H1 (cell line): ENCODE measurements at regions not wholly inside any gene's neighbourhood (a gene's known extent, or its start where the extent isn't known, plus 50 kb on each side); places are given as distances from the start of the nearest gene placed in this dataset.

ENCODE experiments used
- CHD7 ChIP-seq: fragments of 300-600 bp; sonication (generic); IDR thresholded peaks from 2 replicates; pipeline ENCODE4 v1.7.1; 2012; ENCODE audit warnings: low read length, moderate library complexity, mild to moderate bottlenecking, inconsistent platforms; ENCODE audit not compliant: insufficient replicate concordance
- CTCF ChIP-seq, 3 experiments: IDR thresholded peaks; 1 replicate in 2 of 3; 2 replicates in 1 of 3; pipeline versions ENCODE4 v1.5.1 to v1.6.1; 2011; ENCODE audit warnings: low read length in 3 of 3, mild to moderate bottlenecking in 3 of 3, inconsistent platforms in 2 of 3, low read depth in 1 of 3, moderate library complexity in 1 of 3; ENCODE audit not compliant: insufficient read depth in 1 of 3; ENCODE audit errors: control extremely low read depth in 1 of 3
- JUN ChIP-seq: IDR thresholded peaks from 2 replicates; pipeline ENCODE4 v1.6.1; 2011; ENCODE audit warnings: low read depth, mild to moderate bottlenecking, improper control_type of control experiment, low read length
- MAFK ChIP-seq: IDR thresholded peaks from 2 replicates; pipeline ENCODE4 v1.6.1; 2012; ENCODE audit warnings: low read depth, mild to moderate bottlenecking, improper control_type of control experiment, low read length
- NANOG ChIP-seq: IDR thresholded peaks from 2 replicates; pipeline ENCODE4 v1.6.1; 2011; ENCODE audit warnings: low read length, low read depth, mild to moderate bottlenecking, inconsistent platforms; ENCODE audit not compliant: insufficient read depth, poor library complexity, severe bottlenecking
- POLR2A ChIP-seq, 2 experiments: IDR thresholded peaks; 1 replicate in 1 of 2; 2 replicates in 1 of 2; pipeline ENCODE4 v1.6.1; 2011; ENCODE audit warnings: low read depth in 2 of 2, low read length in 2 of 2, mild to moderate bottlenecking in 2 of 2; ENCODE audit errors: control extremely low read depth in 1 of 2
- POLR2AphosphoS5 ChIP-seq: IDR thresholded peaks from 2 replicates; pipeline ENCODE4 v1.6.1; 2011; ENCODE audit warnings: low read depth, low read length
- RBBP5 ChIP-seq: IDR thresholded peaks from 2 replicates; pipeline ENCODE4 v1.7.1; 2012; ENCODE audit warnings: low read depth, mild to moderate bottlenecking, inconsistent platforms, low read length, moderate library complexity, borderline replicate concordance
- RNF2 ChIP-seq: fragments of 200-900, 300-1000 bp; sonication (generic); IDR thresholded peaks from 2 replicates; pipeline ENCODE4 v1.7.1; 2016; ENCODE audit warnings: borderline replicate concordance, low read depth, mild to moderate bottlenecking, antibody characterized with exemption, low read length; ENCODE audit not compliant: poor library complexity, severe bottlenecking; ENCODE audit errors: missing control alignments
- SRF ChIP-seq: IDR thresholded peaks from 2 replicates; pipeline ENCODE4 v1.6.1; 2011; ENCODE audit warnings: mild to moderate bottlenecking, low read depth, low read length, moderate library complexity
- YY1 ChIP-seq: IDR thresholded peaks from 2 replicates; pipeline ENCODE4 v1.6.1; 2011; ENCODE audit warnings: low read depth, mild to moderate bottlenecking, low read length
- TF ChIP-seq, protein P1 (sequence below): IDR thresholded peaks from 2 replicates; pipeline ENCODE4 v1.6.1; 2011; ENCODE audit warnings: low read depth, mild to moderate bottlenecking, low read length; ENCODE audit not compliant: insufficient read depth

DNA sequence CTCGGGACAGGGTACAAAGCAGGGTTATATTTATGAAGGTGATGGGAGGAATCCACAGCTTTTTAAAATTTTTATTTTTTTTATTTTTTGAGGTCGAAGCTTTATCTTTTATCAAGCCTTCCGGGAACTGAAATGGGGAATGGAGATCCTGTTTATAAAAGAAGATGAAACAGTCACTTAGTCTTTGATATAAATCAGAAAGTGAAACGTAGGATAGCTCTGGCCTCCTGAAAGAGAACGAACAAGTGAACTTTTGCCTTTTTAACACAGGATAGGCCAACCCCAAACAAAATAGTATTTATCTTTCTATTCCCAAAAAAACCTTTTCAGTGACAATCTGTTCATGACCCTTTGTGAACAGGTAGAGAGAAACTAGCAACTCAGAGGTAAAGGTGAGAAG lies 634.0 kb upstream of the LMCD1 start:
- TF ChIP-seq POLR2AphosphoS5: no peak
- TF ChIP-seq CTCF (IDR thresholded peaks at IDR 0.05; ENCODE audit: control extremely low read depth in 1 of 3, insufficient read depth in 1 of 3, low read depth in 1 of 3, low read length in 3 of 3): no peak
- no peak for TF ChIP-seq POLR2A (IDR thresholded peaks at IDR 0.05; ENCODE audit: control extremely low read depth in 1 of 2, low read depth in 2 of 2, low read length in 2 of 2)
- no peak for TF ChIP-seq JUN
- TF ChIP-seq RNF2: no peak
- TF ChIP-seq YY1: no peak
- TF ChIP-seq, protein P1, sequence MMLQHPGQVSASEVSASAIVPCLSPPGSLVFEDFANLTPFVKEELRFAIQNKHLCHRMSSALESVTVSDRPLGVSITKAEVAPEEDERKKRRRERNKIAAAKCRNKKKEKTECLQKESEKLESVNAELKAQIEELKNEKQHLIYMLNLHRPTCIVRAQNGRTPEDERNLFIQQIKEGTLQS: no peak
- TF ChIP-seq CHD7: no peak
- TF ChIP-seq MAFK: no peak
- no peak for TF ChIP-seq RBBP5
- TF ChIP-seq NANOG: no peak
- no peak for TF ChIP-seq SRF
